SK-N-SH (cell line): ENCODE measurements at regions not wholly inside any gene's neighbourhood (a gene's known extent, or its start where the extent isn't known, plus 50 kb on each side); places are given as distances from the start of the nearest gene placed in this dataset.

Experiments
- CTCF ChIA-PET: fragments of 300-600, 350-600 bp; formaldehyde crosslinking; extraction: SDS; loops from one replicate; lab custom pipeline; 2021; lab: Yijun Ruan, JAX
- POLR2A ChIA-PET: fragments of 350-600 bp; sonication (Branson Sonifier 250); formaldehyde crosslinking; extraction: SDS; loops from one replicate; lab custom pipeline; 2020; ENCODE audit warnings: antibody characterized with exemption, inconsistent platforms; lab: Yijun Ruan, JAX
- DNase-seq: peaks from one replicate; pipeline ENCODE4 v3.0.0; 2012
- H2AFZ ChIP-seq: fragments of 200-600 bp; sonication (generic); 2 replicates; pipeline ENCODE4 v1.8.1; 2016; ENCODE audit warnings: antibody characterized with exemption, mild to moderate bottlenecking, low read depth
- H3F3A ChIP-seq: fragments of 200-600 bp; sonication (generic); replicated peaks from 2 replicates; pipeline ENCODE3; 2016; ENCODE audit warnings: antibody characterized with exemption, mild to moderate bottlenecking; ENCODE audit not compliant: insufficient read depth
- H3K27ac ChIP-seq, 2 experiments: fragments of 200-500 bp in 1 of 2; fragments of 200-600 bp in 1 of 2; sonication (Bioruptor generic) in 1 of 2; sonication (generic), shearing (Covaris generic) in 1 of 2; 2 replicates each; pipeline versions ENCODE4 v1.5.1 to v1.6.1; 2014 to 2016; ENCODE audit warnings: low read depth in 2 of 2, inconsistent platforms in 1 of 2, low read length in 1 of 2, mild to moderate bottlenecking in 1 of 2, mixed read lengths in 1 of 2
- H3K27me3 ChIP-seq: fragments of 200-600 bp; sonication (generic), shearing (Covaris generic); 2 replicates; pipeline ENCODE4 v1.6.1; 2016; ENCODE audit warnings: mixed run types; ENCODE audit not compliant: insufficient read depth
- H3K36me3 ChIP-seq, 2 experiments: fragments of 200-500 bp in 1 of 2; fragments of 200-600 bp in 1 of 2; sonication (Bioruptor generic) in 1 of 2; sonication (generic) in 1 of 2; replicated peaks in 1 of 2; 2 replicates each; pipeline versions ENCODE3 to v1.5.1; 2014 to 2016; ENCODE audit warnings: low read length in 1 of 2, mild to moderate bottlenecking in 1 of 2; ENCODE audit not compliant: insufficient read depth in 2 of 2, control insufficient read depth in 1 of 2
- H3K4me1 ChIP-seq, 2 experiments: fragments of 200-500 bp in 1 of 2; fragments of 200-600 bp in 1 of 2; sonication (Bioruptor generic) in 1 of 2; sonication (generic), shearing (Covaris generic) in 1 of 2; 2 replicates each; pipeline versions ENCODE4 v1.5.1 to v1.6.1; 2014 to 2016; ENCODE audit warnings: low read depth in 1 of 2, low read length in 1 of 2, mixed run types in 1 of 2; ENCODE audit not compliant: insufficient read depth in 2 of 2, control insufficient read depth in 1 of 2
- H3K4me2 ChIP-seq: fragments of 200-600 bp; sonication (generic), shearing (Covaris generic); 2 replicates; pipeline ENCODE4 v1.6.1; 2017; ENCODE audit warnings: mixed run types
- H3K4me3 ChIP-seq, 2 experiments: fragments of 200-500 bp in 1 of 2; fragments of 200-600 bp in 1 of 2; sonication (Bioruptor generic) in 1 of 2; sonication (generic), shearing (Covaris generic) in 1 of 2; 2 replicates each; pipeline versions ENCODE4 v1.5.1 to v1.8.1; 2014 to 2016; ENCODE audit warnings: low read depth in 2 of 2, inconsistent platforms in 1 of 2, low read length in 1 of 2, mild to moderate bottlenecking in 1 of 2, mixed read lengths in 1 of 2, moderate library complexity in 1 of 2
- H3K79me2 ChIP-seq: fragments of 200-600 bp; sonication (generic); 2 replicates; pipeline ENCODE4 v1.8.1; 2017; ENCODE audit warnings: mild to moderate bottlenecking; ENCODE audit not compliant: insufficient read depth
- H3K9ac ChIP-seq: fragments of 200-600 bp; sonication (generic); 2 replicates; pipeline ENCODE4 v1.6.1; 2017; ENCODE audit warnings: mixed run types
- H3K9me2 ChIP-seq: fragments of 200-600 bp; sonication (generic); 2 replicates; pipeline ENCODE4 v1.6.1; 2017; ENCODE audit warnings: mixed run types
- H3K9me3 ChIP-seq: fragments of 200-600 bp; sonication (generic); 2 replicates; pipeline ENCODE4 v1.6.1; 2017; ENCODE audit warnings: mixed run types, mild to moderate bottlenecking, moderate library complexity
- H4K20me1 ChIP-seq: fragments of 200-600 bp; sonication (generic); 2 replicates; pipeline ENCODE4 v1.6.1; 2017; ENCODE audit warnings: mild to moderate bottlenecking, mixed run types; ENCODE audit not compliant: insufficient read depth
- CHD2 ChIP-seq: fragments of 150-350 bp; IDR thresholded peaks from 2 replicates; pipeline ENCODE4 v1.6.1; 2018; ENCODE audit warnings: low read length; ENCODE audit not compliant: partially characterized antibody
- CTCF ChIP-seq: fragments of 200-600 bp; sonication (generic); IDR thresholded peaks from 2 replicates; pipeline ENCODE4 v1.6.1; 2017; ENCODE audit warnings: antibody characterized with exemption, mild to moderate bottlenecking, moderate library complexity
- ELF1 ChIP-seq: IDR thresholded peaks from 2 replicates; pipeline ENCODE4 v1.4.0; 2012
- FOSL2 ChIP-seq: IDR thresholded peaks from 2 replicates; pipeline ENCODE4 v1.4.0; 2012; ENCODE audit warnings: low read depth, mild to moderate bottlenecking, moderate library complexity, borderline replicate concordance
- FOXJ3 ChIP-seq: sonication (generic); formaldehyde crosslinking; IDR thresholded peaks from 2 replicates; pipeline ENCODE4 v1.5.1; 2020; ENCODE audit warnings: mild to moderate bottlenecking, missing genetic modification reagents
- FOXM1 ChIP-seq: IDR thresholded peaks from 2 replicates; pipeline ENCODE4 v1.4.0; 2012; ENCODE audit warnings: low read depth, mild to moderate bottlenecking
- MAX ChIP-seq: IDR thresholded peaks from 2 replicates; pipeline ENCODE4 v1.4.0; 2012; ENCODE audit warnings: low read depth
- MXI1 ChIP-seq: IDR thresholded peaks from 2 replicates; pipeline ENCODE4 v1.6.1; 2012; ENCODE audit warnings: mild to moderate bottlenecking, low read depth, low read length, improper control_type of control experiment
- NFIC ChIP-seq: IDR thresholded peaks from 2 replicates; pipeline ENCODE4 v1.4.0; 2012; ENCODE audit warnings: borderline replicate concordance
- NRF1 ChIP-seq: IDR thresholded peaks from 2 replicates; pipeline ENCODE4 v1.6.1; 2012; ENCODE audit warnings: low read depth, mild to moderate bottlenecking, low read length
- RAD21 ChIP-seq: IDR thresholded peaks from 2 replicates; pipeline ENCODE4 v1.6.1; 2012; ENCODE audit warnings: mild to moderate bottlenecking, low read length
- RXRA ChIP-seq: IDR thresholded peaks from 2 replicates; pipeline ENCODE4 v1.4.0; 2012; ENCODE audit warnings: low read depth, mild to moderate bottlenecking, borderline replicate concordance
- SIN3A ChIP-seq: IDR thresholded peaks from 2 replicates; pipeline ENCODE4 v1.6.1; 2012; ENCODE audit warnings: low read depth, mild to moderate bottlenecking, low read length, moderate library complexity, borderline replicate concordance
- SMC3 ChIP-seq: IDR thresholded peaks from 2 replicates; pipeline ENCODE4 v1.6.1; 2012; ENCODE audit warnings: low read depth, low read length, improper control_type of control experiment
- TAF1 ChIP-seq: IDR thresholded peaks from 2 replicates; pipeline ENCODE4 v1.6.1; 2012; ENCODE audit warnings: low read depth, mild to moderate bottlenecking, low read length, moderate library complexity, borderline replicate concordance
- TEAD4 ChIP-seq: IDR thresholded peaks from 2 replicates; pipeline ENCODE4 v1.4.0; 2012; ENCODE audit warnings: mild to moderate bottlenecking, borderline replicate concordance; ENCODE audit not compliant: insufficient read depth
- YY1 ChIP-seq: IDR thresholded peaks from 2 replicates; pipeline ENCODE4 v1.4.0; 2012; ENCODE audit warnings: low read depth, mild to moderate bottlenecking
- WGBS: methylation state at CpG from one replicate; pipeline ENCODE4 v1.1.6; 2017; ENCODE audit warnings: low lambda C conversion rate; 5-methylcytosine and 5-hydroxymethylcytosine counted together
- TF ChIP-seq, protein P1 (sequence below): IDR thresholded peaks from 2 replicates; pipeline ENCODE4 v1.4.0; 2012; ENCODE audit warnings: low read depth, borderline replicate concordance
- TF ChIP-seq, protein P2 (sequence below): fragments of 150-350 bp; IDR thresholded peaks from 2 replicates; pipeline ENCODE4 v1.6.1; 2016; ENCODE audit warnings: mild to moderate bottlenecking, low read depth, low read length
- TF ChIP-seq, protein P3 (sequence below): IDR thresholded peaks from 2 replicates; pipeline ENCODE4 v1.6.1; 2012; ENCODE audit warnings: mild to moderate bottlenecking, low read depth, low read length, moderate library complexity

- TF ChIP-seq TEAD4 = no peak
- no peak for TF ChIP-seq MXI1
- no peak for TF ChIP-seq SMC3
- TF ChIP-seq RXRA = no peak
- no peak for TF ChIP-seq NRF1
Observed at GRCh38 chr15:31234815-31235214, 91.8 kb upstream of the KLF13 start (continued).

GRCh38 chr15:31235311-31236183, 91.1 kb upstream of the KLF13 start:
- Histone ChIP-seq H4K20me1 (no peaks in the 10 kb centered on the region), H3K9ac (0 out of 2 replicates have a peak overlapping the region, but pooled peaks have one; percentile 32), H3K36me3 (no peaks in the 10 kb centered on the region), H3K9me3 (no peaks in the 10 kb centered on the region), H3K27ac (peak overlapping the region; percentile 60 to 97; a peak in 3 of 4 replicates), H3F3A (no peaks in the 10 kb centered on the region), H2AFZ (peak overlapping the region; percentile 80), H3K27me3 (no peaks in the 10 kb centered on the region), H3K4me2 (0 out of 2 replicates have a peak overlapping the region, but pooled peaks have one; percentile 69), H3K4me3 (no peak overlapping the region; a peak in 1 of 4 replicates), H3K4me1 (peaks cover 15 to 31% of the 10 kb centered on the region in 2 experiments; a peak in 3 of 4 replicates), H3K9me2 (no peaks in the 10 kb centered on the region), H3K79me2 (no peaks in the 10 kb centered on the region)
- DNase-seq = peak; percentile 85
- WGBS = 62% methylated on average over 20 of the region's 20 CpGs
- ChIA-PET POLR2A (interaction anchor here (0.8 to 3.1 kb wide), 3 partner anchors 20 to 91 kb away, joined by 4 to 22 read pairs (median 7); partner anchors contain the start of gene KLF13), CTCF (interaction anchor here (0.7 to 2.4 kb wide), 7 partner anchors 21 to 202 kb away, joined by 3 to 9 read pairs (median 3); no protein-coding TSS in a partner anchor)
- TF ChIP-seq FOXM1 = no peak
- TF ChIP-seq CTCF = no peak
- TF ChIP-seq TEAD4 = no peak
- no peak for TF ChIP-seq FOSL2
- TF ChIP-seq, protein P1, sequence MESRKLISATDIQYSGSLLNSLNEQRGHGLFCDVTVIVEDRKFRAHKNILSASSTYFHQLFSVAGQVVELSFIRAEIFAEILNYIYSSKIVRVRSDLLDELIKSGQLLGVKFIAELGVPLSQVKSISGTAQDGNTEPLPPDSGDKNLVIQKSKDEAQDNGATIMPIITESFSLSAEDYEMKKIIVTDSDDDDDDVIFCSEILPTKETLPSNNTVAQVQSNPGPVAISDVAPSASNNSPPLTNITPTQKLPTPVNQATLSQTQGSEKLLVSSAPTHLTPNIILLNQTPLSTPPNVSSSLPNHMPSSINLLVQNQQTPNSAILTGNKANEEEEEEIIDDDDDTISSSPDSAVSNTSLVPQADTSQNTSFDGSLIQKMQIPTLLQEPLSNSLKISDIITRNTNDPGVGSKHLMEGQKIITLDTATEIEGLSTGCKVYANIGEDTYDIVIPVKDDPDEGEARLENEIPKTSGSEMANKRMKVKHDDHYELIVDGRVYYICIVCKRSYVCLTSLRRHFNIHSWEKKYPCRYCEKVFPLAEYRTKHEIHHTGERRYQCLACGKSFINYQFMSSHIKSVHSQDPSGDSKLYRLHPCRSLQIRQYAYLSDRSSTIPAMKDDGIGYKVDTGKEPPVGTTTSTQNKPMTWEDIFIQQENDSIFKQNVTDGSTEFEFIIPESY = no peak
- peak; percentile 79 for TF ChIP-seq FOXJ3 (CRISPR knock-in tag)
- TF ChIP-seq SIN3A = no peak
- peak; percentile 39; the same call in 1 of the 2 replicates for TF ChIP-seq RAD21
- TF ChIP-seq CHD2 = peak; percentile 55
- TF ChIP-seq, protein P2, sequence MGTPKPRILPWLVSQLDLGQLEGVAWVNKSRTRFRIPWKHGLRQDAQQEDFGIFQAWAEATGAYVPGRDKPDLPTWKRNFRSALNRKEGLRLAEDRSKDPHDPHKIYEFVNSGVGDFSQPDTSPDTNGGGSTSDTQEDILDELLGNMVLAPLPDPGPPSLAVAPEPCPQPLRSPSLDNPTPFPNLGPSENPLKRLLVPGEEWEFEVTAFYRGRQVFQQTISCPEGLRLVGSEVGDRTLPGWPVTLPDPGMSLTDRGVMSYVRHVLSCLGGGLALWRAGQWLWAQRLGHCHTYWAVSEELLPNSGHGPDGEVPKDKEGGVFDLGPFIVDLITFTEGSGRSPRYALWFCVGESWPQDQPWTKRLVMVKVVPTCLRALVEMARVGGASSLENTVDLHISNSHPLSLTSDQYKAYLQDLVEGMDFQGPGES = no peak
- TF ChIP-seq NRF1 = no peak
- no peak for TF ChIP-seq RXRA
- peak; percentile 75 for TF ChIP-seq NFIC
- TF ChIP-seq MAX = no peak
- TF ChIP-seq ELF1 = no peak
- TF ChIP-seq, protein P3, sequence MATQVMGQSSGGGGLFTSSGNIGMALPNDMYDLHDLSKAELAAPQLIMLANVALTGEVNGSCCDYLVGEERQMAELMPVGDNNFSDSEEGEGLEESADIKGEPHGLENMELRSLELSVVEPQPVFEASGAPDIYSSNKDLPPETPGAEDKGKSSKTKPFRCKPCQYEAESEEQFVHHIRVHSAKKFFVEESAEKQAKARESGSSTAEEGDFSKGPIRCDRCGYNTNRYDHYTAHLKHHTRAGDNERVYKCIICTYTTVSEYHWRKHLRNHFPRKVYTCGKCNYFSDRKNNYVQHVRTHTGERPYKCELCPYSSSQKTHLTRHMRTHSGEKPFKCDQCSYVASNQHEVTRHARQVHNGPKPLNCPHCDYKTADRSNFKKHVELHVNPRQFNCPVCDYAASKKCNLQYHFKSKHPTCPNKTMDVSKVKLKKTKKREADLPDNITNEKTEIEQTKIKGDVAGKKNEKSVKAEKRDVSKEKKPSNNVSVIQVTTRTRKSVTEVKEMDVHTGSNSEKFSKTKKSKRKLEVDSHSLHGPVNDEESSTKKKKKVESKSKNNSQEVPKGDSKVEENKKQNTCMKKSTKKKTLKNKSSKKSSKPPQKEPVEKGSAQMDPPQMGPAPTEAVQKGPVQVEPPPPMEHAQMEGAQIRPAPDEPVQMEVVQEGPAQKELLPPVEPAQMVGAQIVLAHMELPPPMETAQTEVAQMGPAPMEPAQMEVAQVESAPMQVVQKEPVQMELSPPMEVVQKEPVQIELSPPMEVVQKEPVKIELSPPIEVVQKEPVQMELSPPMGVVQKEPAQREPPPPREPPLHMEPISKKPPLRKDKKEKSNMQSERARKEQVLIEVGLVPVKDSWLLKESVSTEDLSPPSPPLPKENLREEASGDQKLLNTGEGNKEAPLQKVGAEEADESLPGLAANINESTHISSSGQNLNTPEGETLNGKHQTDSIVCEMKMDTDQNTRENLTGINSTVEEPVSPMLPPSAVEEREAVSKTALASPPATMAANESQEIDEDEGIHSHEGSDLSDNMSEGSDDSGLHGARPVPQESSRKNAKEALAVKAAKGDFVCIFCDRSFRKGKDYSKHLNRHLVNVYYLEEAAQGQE = no peak
- TF ChIP-seq TAF1 = no peak
- no peak; the same call in 1 of the 2 replicates for TF ChIP-seq MXI1
- no peak for TF ChIP-seq YY1
